ENCODE measurements at regions not wholly inside any gene's neighbourhood (a gene's known extent, or its start where the extent isn't known, plus 50 kb on each side); places are given as distances from the start of the nearest gene placed in this dataset.

DNA sequence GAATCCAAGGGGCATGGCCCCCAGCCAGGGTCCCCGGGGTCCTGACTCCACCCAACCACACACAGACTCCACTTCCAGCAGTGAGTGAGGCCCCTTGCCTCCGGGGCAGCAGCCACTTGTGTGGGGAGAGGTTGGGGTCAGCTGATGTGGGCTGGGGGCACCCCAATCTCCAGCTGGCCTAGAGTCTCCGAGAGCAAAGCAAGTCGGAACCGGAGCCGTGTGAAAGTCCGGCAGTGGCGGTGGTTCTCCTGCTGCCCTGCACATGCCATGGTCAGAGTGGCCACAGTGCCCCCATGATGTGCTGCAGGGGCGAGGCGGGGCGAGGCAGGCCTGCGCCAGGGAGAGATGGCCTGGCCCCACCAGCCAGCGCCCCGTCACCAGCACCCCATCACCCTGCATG lies 74.6 kb downstream of the PDGFA start:
- H3K4me1 Mint-ChIP-seq (ENCODE audit: low read depth), result no peaks in the 10 kb centered on the region
- intact Hi-C loops (cut with micrococcal nuclease), result no loop called here
- no peaks in the 10 kb centered on the region for H3K9me3 Mint-ChIP-seq
- H3K27ac Mint-ChIP-seq, result no peak overlapping the region
- peaks cover 1% of the 10 kb centered on the region for H3K27me3 Mint-ChIP-seq (ENCODE audit: insufficient read depth)
- H3K4me3 Mint-ChIP-seq, result no peak overlapping the region
- H3K36me3 Mint-ChIP-seq (ENCODE audit: low read depth), result no peaks in the 10 kb centered on the region
- DNase-seq (ENCODE audit: low spot score), result no peak

DNA sequence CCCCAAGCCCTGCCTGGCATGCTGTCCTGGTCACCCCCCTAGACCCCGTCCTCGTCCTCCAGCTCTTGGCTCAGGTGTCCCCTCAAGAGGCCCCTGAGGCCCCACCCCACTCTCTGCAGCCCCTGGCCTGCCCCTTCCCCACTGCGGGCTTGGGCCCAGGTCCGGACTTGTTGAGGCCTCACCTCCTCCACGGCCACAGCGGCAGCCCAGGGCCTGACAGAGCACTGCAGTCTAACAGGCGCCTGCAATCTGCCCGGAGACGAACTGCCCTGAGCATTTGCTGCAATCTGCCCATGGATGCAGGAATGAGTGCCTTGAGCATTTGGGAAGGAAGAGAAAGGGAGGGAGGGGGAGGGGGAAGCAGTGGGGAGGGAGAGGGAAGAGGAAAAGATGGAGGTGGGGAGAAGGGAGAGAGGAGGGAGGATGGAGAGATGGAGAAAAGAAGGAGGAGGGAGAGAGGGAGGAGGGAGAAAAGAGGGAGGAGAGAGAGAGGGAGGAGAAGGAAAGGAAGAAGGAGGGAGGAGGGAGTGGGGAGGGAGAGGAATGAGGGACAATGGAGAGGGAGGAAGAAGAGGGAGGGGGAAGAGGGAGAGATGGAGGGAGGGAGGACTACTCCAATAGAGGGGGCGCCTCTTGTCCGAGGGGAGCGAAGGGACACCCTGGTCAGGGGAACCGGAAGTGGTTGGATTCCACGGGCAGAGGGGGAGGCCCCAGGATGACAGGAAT lies 73.9 kb downstream of the PDGFA start:
- no peak for DNase-seq (ENCODE audit: low spot score)
- Mint-ChIP-seq H3K27ac (no peak overlapping the region), H3K4me1 (ENCODE audit: low read depth) (no peaks in the 10 kb centered on the region), H3K4me3 (no peak overlapping the region), H3K27me3 (ENCODE audit: insufficient read depth) (peaks cover 3% of the 10 kb centered on the region), H3K36me3 (ENCODE audit: low read depth) (no peaks in the 10 kb centered on the region), H3K9me3 (no peaks in the 10 kb centered on the region)
- intact Hi-C loops (cut with micrococcal nuclease), result no loop called here

DNA sequence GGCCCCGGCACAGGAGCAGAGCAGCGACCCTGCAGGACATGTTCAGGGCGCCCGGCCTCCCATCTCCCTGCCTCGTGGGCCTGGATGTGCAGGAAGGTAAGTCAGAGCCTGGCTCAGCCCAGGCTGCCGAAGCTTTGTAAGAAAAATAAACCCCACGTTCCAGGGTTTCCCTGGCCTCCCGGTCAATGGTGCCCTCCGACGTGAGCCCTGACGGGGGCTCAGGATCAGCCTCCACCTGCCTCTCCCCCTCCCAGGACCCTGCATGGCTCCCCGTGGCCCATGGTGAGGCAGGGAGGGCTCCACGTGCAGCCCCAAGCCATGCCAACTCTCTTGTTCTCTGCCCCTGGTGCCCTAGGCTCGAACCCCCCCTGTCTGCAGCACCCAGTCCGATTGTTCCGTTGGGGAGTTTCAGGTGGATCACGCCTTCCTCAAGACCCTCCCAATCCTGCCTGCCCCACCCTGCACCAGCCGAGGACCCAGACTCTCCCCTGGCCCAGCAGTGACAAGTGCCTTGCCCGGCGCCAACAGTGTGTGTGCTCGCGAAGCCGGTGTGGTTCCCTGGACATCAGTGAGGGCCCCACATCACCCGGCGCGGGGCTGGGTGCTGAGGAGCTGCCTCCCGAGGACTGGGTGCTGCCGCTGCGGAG lies 73.2 kb downstream of the PDGFA start:
- DNase-seq (ENCODE audit: low spot score), result no peak
- intact Hi-C loops (cut with micrococcal nuclease), result no loop called here
- H3K27ac Mint-ChIP-seq, result no peak overlapping the region
- H3K36me3 Mint-ChIP-seq (ENCODE audit: low read depth), result no peaks in the 10 kb centered on the region
- H3K9me3 Mint-ChIP-seq, result no peaks in the 10 kb centered on the region
- peaks cover 4% of the 10 kb centered on the region for H3K4me1 Mint-ChIP-seq (ENCODE audit: low read depth)
- no peak overlapping the region for H3K4me3 Mint-ChIP-seq
- peaks cover 7% of the 10 kb centered on the region for H3K27me3 Mint-ChIP-seq (ENCODE audit: insufficient read depth)
